Parathyroid adenoma (tissue), 2 donors: ENCODE measurements at regions not wholly inside any gene's neighbourhood (a gene's known extent, or its start where the extent isn't known, plus 50 kb on each side); places are given as distances from the start of the nearest gene placed in this dataset.

Experiments used
- H2AFZ ChIP-seq: fragments of 300-600 bp; sonication (generic); one replicate; pipeline ENCODE4 v1.7.0; 2017; ENCODE audit warnings: antibody characterized with exemption, mild to moderate bottlenecking
- H3K27ac ChIP-seq: fragments of 300-600 bp; sonication (generic); one replicate; pipeline ENCODE4 v1.7.0; 2017
- H3K27me3 ChIP-seq: fragments of 300-600 bp; sonication (generic); one replicate; pipeline ENCODE4 v1.7.0; 2017; ENCODE audit warnings: low read length; ENCODE audit not compliant: control insufficient read depth, insufficient read depth
- H3K36me3 ChIP-seq: fragments of 300-600 bp; sonication (generic); one replicate; pipeline ENCODE4 v1.7.0; 2017; ENCODE audit warnings: low read length; ENCODE audit not compliant: control insufficient read depth, insufficient read depth
- H3K4me1 ChIP-seq: fragments of 300-600 bp; sonication (generic); one replicate; pipeline ENCODE4 v1.7.0; 2017; ENCODE audit warnings: control low read depth
- H3K4me2 ChIP-seq: fragments of 300-600 bp; sonication (generic); one replicate; pipeline ENCODE4 v1.7.0; 2017; ENCODE audit warnings: low read length
- H3K4me3 ChIP-seq: fragments of 300-600 bp; sonication (generic); one replicate; pipeline ENCODE4 v1.7.0; 2017; ENCODE audit warnings: low read depth, low read length
- H3K79me2 ChIP-seq: fragments of 300-600 bp; sonication (generic); one replicate; pipeline ENCODE4 v1.7.0; 2017; ENCODE audit warnings: control low read depth
- H3K9ac ChIP-seq: fragments of 300-600 bp; sonication (generic); one replicate; pipeline ENCODE4 v1.7.0; 2017; ENCODE audit warnings: mild to moderate bottlenecking
- H3K9me3 ChIP-seq: fragments of 300-600 bp; sonication (generic); one replicate; pipeline ENCODE4 v1.7.0; 2017; ENCODE audit warnings: low read length; ENCODE audit not compliant: control insufficient read depth
- TF ChIP-seq, protein P1 (sequence below): fragments of 300-600 bp; sonication (generic); IDR thresholded peaks from one replicate; pipeline ENCODE4 v1.7.0; 2017; ENCODE audit warnings: antibody characterized with exemption, mild to moderate bottlenecking
- donor health status: primary hyperparathyroidism.

DNA sequence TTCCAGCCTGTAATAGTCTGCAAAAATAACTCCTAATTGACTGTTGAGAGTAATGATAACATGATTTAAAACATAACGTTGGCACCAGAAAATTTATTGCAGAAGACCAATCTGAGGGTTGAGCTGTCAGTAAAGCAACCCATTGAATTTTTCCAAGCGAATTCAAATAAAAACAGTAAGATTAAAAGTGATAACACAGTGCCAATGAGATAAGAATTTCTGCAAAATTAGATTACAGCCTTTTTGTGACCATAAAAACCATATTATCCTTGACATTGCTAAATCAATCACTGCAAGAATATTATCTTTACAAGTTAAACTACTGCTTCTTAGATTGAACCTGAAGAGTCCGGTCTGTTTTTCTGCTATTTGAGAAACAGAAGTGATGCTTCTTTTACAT is 341.4 kb downstream of the CDH11 start:
- Histone ChIP-seq H3K9me3 (no peaks in the 10 kb centered on the region), H3K27me3 (no peaks in the 10 kb centered on the region), H3K4me1 (no peaks in the 10 kb centered on the region), H3K4me2 (no peak overlapping the region), H3K9ac (no peak overlapping the region), H3K79me2 (no peaks in the 10 kb centered on the region), H3K27ac (no peak overlapping the region), H2AFZ (no peak overlapping the region), H3K36me3 (no peaks in the 10 kb centered on the region), H3K4me3 (no peak overlapping the region)
- TF ChIP-seq, protein P1, sequence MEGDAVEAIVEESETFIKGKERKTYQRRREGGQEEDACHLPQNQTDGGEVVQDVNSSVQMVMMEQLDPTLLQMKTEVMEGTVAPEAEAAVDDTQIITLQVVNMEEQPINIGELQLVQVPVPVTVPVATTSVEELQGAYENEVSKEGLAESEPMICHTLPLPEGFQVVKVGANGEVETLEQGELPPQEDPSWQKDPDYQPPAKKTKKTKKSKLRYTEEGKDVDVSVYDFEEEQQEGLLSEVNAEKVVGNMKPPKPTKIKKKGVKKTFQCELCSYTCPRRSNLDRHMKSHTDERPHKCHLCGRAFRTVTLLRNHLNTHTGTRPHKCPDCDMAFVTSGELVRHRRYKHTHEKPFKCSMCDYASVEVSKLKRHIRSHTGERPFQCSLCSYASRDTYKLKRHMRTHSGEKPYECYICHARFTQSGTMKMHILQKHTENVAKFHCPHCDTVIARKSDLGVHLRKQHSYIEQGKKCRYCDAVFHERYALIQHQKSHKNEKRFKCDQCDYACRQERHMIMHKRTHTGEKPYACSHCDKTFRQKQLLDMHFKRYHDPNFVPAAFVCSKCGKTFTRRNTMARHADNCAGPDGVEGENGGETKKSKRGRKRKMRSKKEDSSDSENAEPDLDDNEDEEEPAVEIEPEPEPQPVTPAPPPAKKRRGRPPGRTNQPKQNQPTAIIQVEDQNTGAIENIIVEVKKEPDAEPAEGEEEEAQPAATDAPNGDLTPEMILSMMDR, result no peak

DNA sequence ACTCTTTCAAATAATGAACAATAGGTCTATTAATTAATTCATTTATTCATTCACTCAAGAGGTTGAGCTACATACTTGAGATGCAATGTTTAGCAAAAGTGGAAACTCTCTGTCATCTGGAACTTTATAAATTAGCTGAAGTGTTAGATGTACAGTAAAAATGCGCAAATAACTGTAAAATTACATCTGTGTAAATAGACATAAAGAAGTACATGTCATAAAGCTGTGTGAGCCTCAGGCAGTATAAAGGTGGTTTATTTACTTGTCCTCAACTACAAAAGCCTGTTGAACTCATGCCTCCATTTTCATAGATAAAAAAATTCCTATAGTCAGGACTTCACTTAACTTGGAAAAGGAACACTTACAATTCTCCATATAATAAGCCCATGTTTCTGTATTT is 343.1 kb downstream of the CDH11 start:
- Histone ChIP-seq H3K4me2 (no peak overlapping the region), H3K27ac (no peak overlapping the region), H3K9me3 (no peaks in the 10 kb centered on the region), H3K9ac (no peak overlapping the region), H3K79me2 (no peaks in the 10 kb centered on the region), H3K4me3 (no peak overlapping the region), H3K36me3 (no peaks in the 10 kb centered on the region), H3K27me3 (no peaks in the 10 kb centered on the region), H3K4me1 (no peaks in the 10 kb centered on the region), H2AFZ (no peak overlapping the region)
- TF ChIP-seq, protein P1, result no peak

- no peaks in the 10 kb centered on the region for H3K36me3 ChIP-seq
- no peak overlapping the region for H3K4me3 ChIP-seq
- H3K27ac ChIP-seq, result no peak overlapping the region
- H3K9me3 ChIP-seq, result no peaks in the 10 kb centered on the region
- TF ChIP-seq, protein P1, result no peak
- no peaks in the 10 kb centered on the region for H3K79me2 ChIP-seq
- H3K27me3 ChIP-seq, result no peaks in the 10 kb centered on the region
- H3K9ac ChIP-seq, result no peak overlapping the region
- no peaks in the 10 kb centered on the region for H3K4me1 ChIP-seq
- H2AFZ ChIP-seq, result no peak overlapping the region
- H3K4me2 ChIP-seq, result no peak overlapping the region
These were observed 348.2 kb downstream of the CDH11 start for GRCh38 chr16:64773638-64774037.

- TF ChIP-seq, protein P1, result no peak
- Histone ChIP-seq H3K27ac (no peak overlapping the region), H2AFZ (no peak overlapping the region), H3K36me3 (no peaks in the 10 kb centered on the region), H3K27me3 (no peaks in the 10 kb centered on the region), H3K4me2 (no peak overlapping the region), H3K79me2 (no peaks in the 10 kb centered on the region), H3K9me3 (no peaks in the 10 kb centered on the region), H3K4me1 (no peaks in the 10 kb centered on the region), H3K4me3 (no peak overlapping the region), H3K9ac (no peak overlapping the region)
These were observed 348.7 kb downstream of the CDH11 start for GRCh38 chr16:64773184-64773583.

DNA sequence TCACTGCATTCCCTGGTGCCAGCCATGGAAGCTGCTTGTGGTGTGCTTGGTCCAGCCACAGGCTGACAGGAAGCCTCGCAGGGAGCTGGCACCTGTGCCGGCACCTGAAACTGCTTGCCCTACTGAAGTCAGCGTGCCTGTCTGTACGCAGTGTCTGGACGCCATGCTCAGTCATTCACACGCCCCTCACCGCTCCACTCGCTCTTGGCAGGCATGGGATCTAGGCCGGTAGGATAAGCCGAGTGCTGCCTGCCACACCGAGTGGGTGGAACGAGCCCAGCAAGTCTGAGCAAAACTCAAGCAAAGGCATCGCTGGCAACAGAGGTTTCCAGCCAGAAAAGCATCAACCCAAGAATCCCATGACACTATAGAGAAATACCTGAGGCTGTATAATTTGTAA is 350.6 kb downstream of the CDH11 start:
- Histone ChIP-seq H3K79me2 (no peaks in the 10 kb centered on the region), H3K4me3 (no peak overlapping the region), H3K27me3 (no peaks in the 10 kb centered on the region), H3K4me1 (no peaks in the 10 kb centered on the region), H2AFZ (no peak overlapping the region), H3K27ac (no peak overlapping the region), H3K36me3 (no peaks in the 10 kb centered on the region), H3K9me3 (no peaks in the 10 kb centered on the region), H3K9ac (no peak overlapping the region), H3K4me2 (no peak overlapping the region)
- TF ChIP-seq, protein P1, result no peak
